ENCODE measurements at regions not wholly inside any gene's neighbourhood (a gene's known extent, or its start where the extent isn't known, plus 50 kb on each side); places are given as distances from the start of the nearest gene placed in this dataset.
"Not testable (repeated sequence)": the region's sequence is repeated elsewhere in the genome, so short reads cannot be mapped to it uniquely, and the experiment has no call there.

GRCh38 chr10:42187501-42188195 is 450.7 kb downstream of the ZNF33B start:
- H3K4me3 Mint-ChIP-seq; H3K27ac Mint-ChIP-seq; H3K4me1 Mint-ChIP-seq (ENCODE audit: low read depth); H3K36me3 Mint-ChIP-seq (ENCODE audit: low read depth); H3K27me3 Mint-ChIP-seq (ENCODE audit: low read depth); H3K9me3 Mint-ChIP-seq: not testable (repeated sequence)

GRCh38 chr10:42177793-42178689 is 460.3 kb downstream of the ZNF33B start:
- not testable (repeated sequence) for H3K4me1 Mint-ChIP-seq (ENCODE audit: low read depth)
- H3K27ac Mint-ChIP-seq = peak overlapping the region; percentile 86

GRCh38 chr10:42177077-42177792 is 461.1 kb downstream of the ZNF33B start:
- Mint-ChIP-seq H3K27ac (peak overlapping the region; percentile 78), H3K9me3 (peaks cover 7% of the 10 kb centered on the region), H3K4me3 (no peak overlapping the region), H3K27me3 (ENCODE audit: low read depth) (peaks cover 53% of the 10 kb centered on the region), H3K36me3 (ENCODE audit: low read depth) (no peaks in the 10 kb centered on the region), H3K4me1 (ENCODE audit: low read depth) (peaks cover 1% of the 10 kb centered on the region)

More at GRCh38 chr10:42177793-42178689, 460.3 kb downstream of the ZNF33B start:
- Mint-ChIP-seq H3K4me3 (peak overlapping the region; percentile 44), H3K27me3 (ENCODE audit: low read depth) (peaks cover 53% of the 10 kb centered on the region)
- not testable (repeated sequence) for H3K9me3 Mint-ChIP-seq; H3K36me3 Mint-ChIP-seq (ENCODE audit: low read depth)

GRCh38 chr10:42150428-42151061 is 487.8 kb downstream of the ZNF33B start:
- Mint-ChIP-seq H3K27ac (no peak overlapping the region), H3K27me3 (ENCODE audit: low read depth) (no peaks in the 10 kb centered on the region), H3K4me3 (no peak overlapping the region), H3K4me1 (ENCODE audit: low read depth) (no peaks in the 10 kb centered on the region), H3K9me3 (peaks cover 40% of the 10 kb centered on the region), H3K36me3 (ENCODE audit: low read depth) (peaks cover 4% of the 10 kb centered on the region)

- Mint-ChIP-seq H3K36me3 (ENCODE audit: low read depth) (peaks cover 4% of the 10 kb centered on the region), H3K4me3 (no peak overlapping the region), H3K27ac (no peak overlapping the region), H3K9me3 (peaks cover 37% of the 10 kb centered on the region), H3K27me3 (ENCODE audit: low read depth) (no peaks in the 10 kb centered on the region), H3K4me1 (ENCODE audit: low read depth) (no peaks in the 10 kb centered on the region)
These were observed 488.5 kb downstream of the ZNF33B start for GRCh38 chr10:42149722-42150427.

- H3K9me3 Mint-ChIP-seq = peaks cover 44% of the 10 kb centered on the region
- H3K4me1 Mint-ChIP-seq (ENCODE audit: low read depth) = no peaks in the 10 kb centered on the region
- no peak overlapping the region for H3K4me3 Mint-ChIP-seq
- H3K27me3 Mint-ChIP-seq (ENCODE audit: low read depth) = no peaks in the 10 kb centered on the region
- H3K36me3 Mint-ChIP-seq (ENCODE audit: low read depth) = peaks cover 4% of the 10 kb centered on the region
- H3K27ac Mint-ChIP-seq = no peak overlapping the region
These were observed 489.2 kb downstream of the ZNF33B start for GRCh38 chr10:42149027-42149700.

- not testable (repeated sequence) for H3K4me1 Mint-ChIP-seq (ENCODE audit: low read depth); H3K27me3 Mint-ChIP-seq (ENCODE audit: low read depth); H3K27ac Mint-ChIP-seq; H3K36me3 Mint-ChIP-seq (ENCODE audit: low read depth); H3K4me3 Mint-ChIP-seq
- peaks cover 56% of the 10 kb centered on the region for H3K9me3 Mint-ChIP-seq
These were observed 492.2 kb downstream of the ZNF33B start for GRCh38 chr10:42146165-42146564.

GRCh38 chr10:42138023-42138422 is 500.3 kb downstream of the ZNF33B start:
- H3K27me3 Mint-ChIP-seq (ENCODE audit: low read depth); H3K4me3 Mint-ChIP-seq; H3K4me1 Mint-ChIP-seq (ENCODE audit: low read depth); H3K27ac Mint-ChIP-seq; H3K36me3 Mint-ChIP-seq (ENCODE audit: low read depth): not testable (repeated sequence)
- H3K9me3 Mint-ChIP-seq = peaks cover 39% of the 10 kb centered on the region

- Mint-ChIP-seq H3K4me3 (no peak overlapping the region), H3K36me3 (ENCODE audit: low read depth) (no peaks in the 10 kb centered on the region), H3K27me3 (ENCODE audit: low read depth) (no peaks in the 10 kb centered on the region), H3K27ac (no peak overlapping the region), H3K4me1 (ENCODE audit: low read depth) (no peaks in the 10 kb centered on the region), H3K9me3 (peaks cover 49% of the 10 kb centered on the region)
These were observed 525.3 kb downstream of the ZNF33B start for GRCh38 chr10:42113158-42113450.

GRCh38 chr10:42112331-42113157 is 525.8 kb downstream of the ZNF33B start:
- no peaks in the 10 kb centered on the region for H3K36me3 Mint-ChIP-seq (ENCODE audit: low read depth)
- no peaks in the 10 kb centered on the region for H3K27me3 Mint-ChIP-seq (ENCODE audit: low read depth)
- H3K4me3 Mint-ChIP-seq = no peak overlapping the region
- H3K9me3 Mint-ChIP-seq = peaks cover 45% of the 10 kb centered on the region
- no peak overlapping the region for H3K27ac Mint-ChIP-seq
- H3K4me1 Mint-ChIP-seq (ENCODE audit: low read depth) = no peaks in the 10 kb centered on the region

- Mint-ChIP-seq H3K9me3 (peaks cover 43% of the 10 kb centered on the region), H3K4me3 (no peak overlapping the region), H3K27ac (no peak overlapping the region), H3K4me1 (ENCODE audit: low read depth) (no peaks in the 10 kb centered on the region), H3K36me3 (ENCODE audit: low read depth) (no peaks in the 10 kb centered on the region), H3K27me3 (ENCODE audit: low read depth) (no peaks in the 10 kb centered on the region)
These were observed 526.6 kb downstream of the ZNF33B start for GRCh38 chr10:42111661-42112330.

- no peaks in the 10 kb centered on the region for H3K4me1 Mint-ChIP-seq (ENCODE audit: low read depth)
- no peaks in the 10 kb centered on the region for H3K36me3 Mint-ChIP-seq (ENCODE audit: low read depth)
- no peaks in the 10 kb centered on the region for H3K27me3 Mint-ChIP-seq (ENCODE audit: low read depth)
- peaks cover 45% of the 10 kb centered on the region for H3K9me3 Mint-ChIP-seq
- no peak overlapping the region for H3K4me3 Mint-ChIP-seq
- H3K27ac Mint-ChIP-seq = no peak overlapping the region
These were observed 527.3 kb downstream of the ZNF33B start for GRCh38 chr10:42111076-42111475.
